KMS-11 (cell line): ENCODE measurements at regions not wholly inside any gene's neighbourhood (a gene's known extent, or its start where the extent isn't known, plus 50 kb on each side); places are given as distances from the start of the nearest gene placed in this dataset.

Source experiments
- H2AFZ ChIP-seq: fragments of 200-600 bp; sonication (generic); 2 replicates; pipeline ENCODE4 v1.6.1; 2016; ENCODE audit warnings: antibody characterized with exemption, mixed run types, low read depth
- H3K27ac ChIP-seq: fragments of 200-600 bp; sonication (generic); 2 replicates; pipeline ENCODE4 v1.6.1; 2016; ENCODE audit warnings: mild to moderate bottlenecking, mixed run types
- H3K27me3 ChIP-seq: fragments of 200-600 bp; sonication (generic); 2 replicates; pipeline ENCODE4 v1.6.1; 2017; ENCODE audit warnings: mild to moderate bottlenecking, low read depth, mixed run types, moderate library complexity; ENCODE audit not compliant: insufficient read depth
- H3K36me3 ChIP-seq: fragments of 200-600 bp; sonication (generic); 2 replicates; pipeline ENCODE4 v1.6.1; 2017; ENCODE audit warnings: mild to moderate bottlenecking, mixed run types; ENCODE audit not compliant: insufficient read depth
- H3K4me1 ChIP-seq: fragments of 200-600 bp; sonication (generic); 2 replicates; pipeline ENCODE4 v1.6.1; 2016; ENCODE audit warnings: mild to moderate bottlenecking, low read depth, mixed run types; ENCODE audit not compliant: poor library complexity, severe bottlenecking
- H3K4me2 ChIP-seq: fragments of 200-600 bp; sonication (generic); 2 replicates; pipeline ENCODE4 v1.7.0; 2016; ENCODE audit warnings: mild to moderate bottlenecking, mixed run types
- H3K4me3 ChIP-seq: fragments of 200-600 bp; sonication (generic); IDR thresholded peaks from 2 replicates; pipeline ENCODE4 v1.6.1; 2017; ENCODE audit warnings: low read depth, low read length, mixed read lengths; ENCODE audit not compliant: insufficient read depth
- H3K79me2 ChIP-seq: fragments of 200-600 bp; sonication (generic); 2 replicates; pipeline ENCODE4 v1.6.1; 2016; ENCODE audit warnings: low read depth, mixed run types; ENCODE audit not compliant: insufficient read depth
- H3K9ac ChIP-seq: fragments of 200-600 bp; sonication (generic); 2 replicates; pipeline ENCODE4 v1.6.1; 2016; ENCODE audit warnings: mild to moderate bottlenecking, mixed run types
- H4K20me1 ChIP-seq: fragments of 200-600 bp; sonication (generic); 2 replicates; pipeline ENCODE4 v1.6.1; 2016; ENCODE audit warnings: mild to moderate bottlenecking, mixed run types; ENCODE audit not compliant: insufficient read depth
- CTCF ChIP-seq: fragments of 200-600 bp; sonication (generic); conservative IDR thresholded peaks from 2 replicates; pipeline ENCODE4 v1.6.1; 2017; ENCODE audit warnings: low read depth, mild to moderate bottlenecking, antibody characterized with exemption, low read length, moderate library complexity, mixed read lengths

- Histone ChIP-seq H3K27me3 (peaks cover 54% of the 10 kb centered on the region), H3K4me2 (no peak overlapping the region)
Measured at GRCh38 chr17:74049167-74049966, 154.1 kb upstream of the RPL38 start.

GRCh38 chr17:74049967-74050458 lies 153.5 kb upstream of the RPL38 start:
- H3K4me2 ChIP-seq = no peak overlapping the region
- no peaks in the 10 kb centered on the region for H3K36me3 ChIP-seq
- no peaks in the 10 kb centered on the region for H4K20me1 ChIP-seq
- H3K9ac ChIP-seq = no peak overlapping the region
- H3K4me1 ChIP-seq = no peaks in the 10 kb centered on the region
- H2AFZ ChIP-seq = no peak overlapping the region
- H3K27ac ChIP-seq = no peak overlapping the region
- no peak overlapping the region for H3K4me3 ChIP-seq
- TF ChIP-seq CTCF = no peak
- H3K27me3 ChIP-seq = peaks cover 60% of the 10 kb centered on the region
- no peaks in the 10 kb centered on the region for H3K79me2 ChIP-seq

More at GRCh38 chr17:74049167-74049966, 154.1 kb upstream of the RPL38 start:
- H3K36me3 ChIP-seq = no peaks in the 10 kb centered on the region
- no peaks in the 10 kb centered on the region for H4K20me1 ChIP-seq
- H3K4me1 ChIP-seq = no peaks in the 10 kb centered on the region
- H3K79me2 ChIP-seq = no peaks in the 10 kb centered on the region
- no peak overlapping the region for H3K4me3 ChIP-seq
- H3K27ac ChIP-seq = no peak overlapping the region
- H3K9ac ChIP-seq = no peak overlapping the region
- H2AFZ ChIP-seq = no peak overlapping the region
- no peak for TF ChIP-seq CTCF

GRCh38 chr17:74051348-74051747 lies 152.1 kb upstream of the RPL38 start:
- no peak overlapping the region for H3K9ac ChIP-seq
- TF ChIP-seq CTCF = no peak
- no peaks in the 10 kb centered on the region for H3K36me3 ChIP-seq
- H3K79me2 ChIP-seq = no peaks in the 10 kb centered on the region
- H2AFZ ChIP-seq = no peak overlapping the region
- no peak overlapping the region for H3K27ac ChIP-seq
- no peaks in the 10 kb centered on the region for H4K20me1 ChIP-seq
- no peak overlapping the region for H3K4me2 ChIP-seq
- peaks cover 61% of the 10 kb centered on the region for H3K27me3 ChIP-seq
- H3K4me1 ChIP-seq = no peaks in the 10 kb centered on the region
- no peak overlapping the region for H3K4me3 ChIP-seq

- H3K79me2 ChIP-seq = no peaks in the 10 kb centered on the region
- H2AFZ ChIP-seq = no peak overlapping the region
- H3K4me1 ChIP-seq = no peaks in the 10 kb centered on the region
- H3K36me3 ChIP-seq = no peaks in the 10 kb centered on the region
- no peaks in the 10 kb centered on the region for H4K20me1 ChIP-seq
- H3K27ac ChIP-seq = no peak overlapping the region
- peaks cover 53% of the 10 kb centered on the region for H3K27me3 ChIP-seq
- no peak overlapping the region for H3K4me2 ChIP-seq
- TF ChIP-seq CTCF = no peak
- no peak overlapping the region for H3K9ac ChIP-seq
- H3K4me3 ChIP-seq = no peak overlapping the region
Measured at GRCh38 chr17:74052993-74053711, 150.3 kb upstream of the RPL38 start.
